Stimulated activated CD4-positive, alpha-beta T cell treated with anti-CD3 and anti-CD28 coated beads, Interleukin-12 subunit alpha, Interleukin-12 subunit beta, amount 100 ng/mL, for 4 hours (primary cell): ENCODE measurements at regions not wholly inside any gene's neighbourhood (a gene's known extent, or its start where the extent isn't known, plus 50 kb on each side); places are given as distances from the start of the nearest gene placed in this dataset.
A peak's percentile ranks its signal among the peaks of the same experiment; 100 is the strongest.
"Not testable (repeated sequence)": the region's sequence is repeated elsewhere in the genome, so short reads cannot be mapped to it uniquely, and the experiment has no call there.

Experiments used
- DNase-seq: peaks from one replicate; pipeline ENCODE4 v3.0.0-alpha.2; 2020

DNA sequence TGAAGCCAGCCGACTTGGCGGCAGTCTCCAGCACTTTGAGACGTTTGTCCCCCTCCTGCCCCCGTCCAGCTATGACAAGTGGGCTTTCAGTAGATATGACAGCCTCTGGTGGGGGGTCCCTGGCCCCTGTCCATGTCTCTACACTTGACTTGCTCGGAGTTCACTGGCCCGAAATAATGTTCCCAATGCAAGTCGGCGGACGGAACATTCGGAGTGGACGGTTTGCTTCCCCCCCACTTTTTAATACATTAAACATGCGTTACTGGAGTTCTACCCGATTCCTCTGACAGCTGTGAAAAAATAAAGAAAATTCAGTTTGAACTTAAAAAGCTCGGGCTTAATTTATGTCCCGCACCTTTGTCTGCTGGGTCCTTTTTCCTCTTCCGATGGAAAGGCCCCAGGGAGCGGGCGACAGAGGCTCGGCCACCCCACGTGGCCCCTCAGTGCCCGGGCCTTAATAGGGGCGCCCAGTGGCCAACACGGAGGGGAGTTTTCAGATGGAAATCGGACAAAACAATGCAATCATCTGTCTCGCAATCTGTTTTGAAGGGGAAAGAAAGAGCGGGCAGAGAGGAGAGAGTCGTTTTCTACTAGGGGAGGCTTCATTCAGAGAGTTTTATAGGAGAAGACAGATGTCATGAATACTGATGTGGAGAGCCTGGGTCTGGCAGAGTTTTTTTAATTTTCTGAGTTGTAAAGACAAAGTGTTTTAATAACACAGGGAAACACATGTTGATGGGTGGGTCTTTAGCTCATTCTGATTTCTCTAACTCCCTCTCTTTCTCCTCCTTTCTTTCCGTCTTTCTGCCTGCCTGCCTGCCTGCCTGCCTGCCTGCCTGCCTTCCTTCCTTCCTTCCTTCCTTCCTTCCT, 50.2 kb downstream of the SMIM38 start:
- DNase-seq = no peak

DNA sequence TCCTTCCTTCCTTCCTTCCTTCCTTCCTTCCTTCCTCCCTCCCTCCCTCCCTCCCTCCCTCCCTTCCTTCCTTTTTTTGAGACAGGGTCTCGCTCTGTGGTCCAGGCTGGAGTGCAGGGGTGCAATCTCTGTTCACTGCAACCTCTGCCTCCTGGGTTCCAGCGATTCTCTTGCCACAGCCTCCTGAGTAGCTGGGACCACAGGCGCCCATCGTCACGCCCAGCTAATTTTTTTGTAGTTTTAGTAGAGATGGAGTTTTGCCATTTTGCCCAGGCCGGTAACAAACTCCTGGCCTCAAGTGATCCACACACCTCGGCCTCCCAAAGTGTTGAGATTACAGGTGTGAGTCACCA, 50.9 kb downstream of the SMIM38 start:
- DNase-seq = not testable (repeated sequence)

DNA sequence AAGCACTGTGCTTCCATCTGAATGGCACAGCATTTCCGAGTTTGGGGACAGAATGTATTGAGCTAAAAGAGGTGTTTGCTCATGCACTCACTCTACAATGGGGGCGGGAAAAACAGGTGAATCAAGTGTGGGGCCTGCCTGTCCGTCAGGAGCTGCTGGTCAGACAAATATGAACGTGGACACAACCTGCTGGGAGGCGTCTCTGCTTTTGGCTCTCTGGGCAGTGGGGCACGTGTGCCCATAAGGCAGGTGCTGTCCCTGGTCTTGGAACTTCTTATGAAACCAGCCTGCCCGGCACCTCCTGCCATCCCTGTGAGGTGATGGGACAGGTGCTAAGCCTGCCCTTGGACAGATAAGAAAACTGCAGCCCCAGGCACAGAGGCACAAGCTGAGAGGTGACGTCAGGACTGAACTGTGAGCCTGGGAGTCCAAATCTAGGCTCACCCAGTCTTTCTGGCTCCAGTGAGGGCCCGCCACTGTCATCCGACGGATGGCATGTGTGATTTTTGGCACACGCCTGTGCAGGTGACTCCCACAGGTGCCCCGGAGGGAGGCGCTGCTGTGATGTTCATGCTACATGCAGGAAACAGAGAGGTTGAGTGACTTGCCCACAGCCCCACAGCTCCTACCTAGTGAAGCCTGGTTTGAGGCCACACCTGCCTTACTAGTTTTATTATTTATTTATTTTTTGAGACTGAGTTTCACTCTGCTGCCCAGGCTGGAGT, 51.6 kb downstream of the SMIM38 start:
- no peak for DNase-seq

DNA sequence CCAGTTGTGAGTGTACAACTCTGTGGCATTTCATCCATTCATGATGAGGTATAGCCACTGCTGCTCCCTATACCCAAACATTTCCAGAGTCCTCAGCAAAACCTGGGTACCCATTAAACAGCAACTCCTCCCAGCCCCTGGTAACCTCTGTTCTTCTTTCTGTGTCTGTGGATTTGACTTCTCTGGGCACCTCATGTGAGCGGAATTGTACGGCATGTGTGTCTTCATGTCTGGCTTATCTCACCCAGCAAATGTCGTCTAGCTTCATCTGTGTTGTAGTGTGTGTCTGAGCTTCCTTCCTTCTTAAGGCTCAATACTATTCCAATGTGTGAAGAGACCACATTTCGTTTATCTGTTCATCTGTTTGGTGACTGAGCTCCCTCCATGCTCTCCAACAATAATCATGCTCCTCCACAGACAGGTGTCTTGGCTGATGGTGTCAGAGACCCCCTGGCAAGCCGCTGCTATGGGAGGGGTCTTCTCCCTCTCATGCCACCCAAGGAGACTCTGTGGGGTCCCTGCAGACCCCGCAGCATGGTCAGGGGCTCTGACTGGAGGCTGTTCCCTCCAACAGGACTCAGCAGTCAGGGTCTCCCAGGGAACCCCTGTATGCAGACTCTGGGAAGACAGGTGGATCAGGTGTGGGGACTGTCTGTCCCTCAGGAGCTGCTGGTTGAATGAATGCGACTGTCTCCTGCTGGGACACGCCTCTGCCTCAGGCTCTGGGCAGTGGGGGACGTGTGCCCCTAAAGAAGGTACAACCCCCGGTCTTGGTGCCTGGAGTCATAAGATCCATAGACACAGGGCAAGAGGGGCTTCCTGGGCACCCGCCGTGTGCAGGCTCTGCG, 52.7 kb downstream of the SMIM38 start:
- no peak for DNase-seq

GRCh38 chr11:69209038-69209350, 53.3 kb downstream of the SMIM38 start:
- no peak for DNase-seq

- no peak for DNase-seq
These were observed 53.9 kb downstream of the SMIM38 start for GRCh38 chr11:69209421-69210309.

GRCh38 chr11:69210310-69211035, 54.7 kb downstream of the SMIM38 start:
- no peak for DNase-seq

DNA sequence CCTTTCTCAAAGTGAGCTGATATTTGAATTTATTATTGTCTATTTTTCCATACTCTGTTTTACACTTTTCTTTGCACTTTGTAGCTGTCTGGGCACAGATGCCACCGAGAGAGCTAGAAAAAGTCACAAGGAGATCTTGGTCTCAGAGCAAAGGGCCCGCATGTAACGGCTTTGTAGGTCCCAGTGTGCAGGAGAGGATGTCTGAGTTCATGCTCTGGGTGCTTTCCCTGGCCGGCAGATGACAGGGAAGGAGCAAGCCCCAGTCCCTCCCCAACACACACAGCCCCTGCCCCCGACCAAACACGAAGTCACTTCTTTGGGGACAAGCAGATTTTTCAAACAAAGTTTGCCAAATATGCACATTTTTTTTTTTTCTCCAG, 55.8 kb downstream of the SMIM38 start:
- no peak for DNase-seq

DNA sequence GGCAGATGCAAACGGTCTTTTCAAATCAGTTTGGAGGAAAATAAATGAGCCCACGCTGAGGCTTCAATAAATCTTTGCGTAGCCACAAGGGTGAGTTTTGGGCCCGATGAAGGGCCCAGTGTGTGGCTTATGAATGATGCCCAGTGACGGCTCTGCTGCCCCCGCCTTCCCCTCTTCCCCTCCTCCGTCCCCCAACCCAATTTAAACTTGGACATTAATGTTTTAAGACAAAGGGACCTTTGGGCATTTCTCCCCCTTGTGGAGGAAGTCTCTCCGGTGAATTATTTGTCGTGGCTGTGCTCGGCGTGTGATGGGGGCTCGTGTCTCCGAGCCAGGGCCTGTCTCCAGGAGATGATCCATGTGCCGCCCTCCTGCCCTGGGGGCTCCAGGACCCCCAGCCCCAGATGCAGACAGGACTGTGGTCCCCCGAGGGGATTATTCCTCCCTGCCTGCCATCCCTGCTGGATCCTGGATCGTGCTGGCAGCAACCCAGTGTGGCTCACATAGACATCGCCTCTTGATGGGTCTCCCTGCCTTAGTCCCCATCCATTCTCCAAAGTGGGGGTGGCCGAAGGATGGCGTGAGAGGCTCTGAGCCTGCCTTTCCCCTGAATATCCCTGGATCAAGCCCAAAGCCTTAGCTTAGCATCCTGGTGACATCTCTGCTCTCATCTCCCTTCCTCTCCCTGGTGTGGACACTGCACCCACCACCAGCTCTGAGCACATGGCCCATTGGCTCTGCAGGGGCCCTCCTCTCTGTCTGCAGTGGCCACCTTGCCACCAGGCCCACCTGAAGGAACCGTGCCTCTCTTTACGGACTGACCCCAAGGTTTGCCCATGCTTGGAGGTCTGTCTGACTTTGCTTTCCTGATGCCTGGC, 56.4 kb downstream of the SMIM38 start:
- no peak for DNase-seq

GRCh38 chr11:69212798-69213110, 57.0 kb downstream of the SMIM38 start:
- DNase-seq = no peak

GRCh38 chr11:69213316-69213715, 57.6 kb downstream of the SMIM38 start:
- DNase-seq = peak; percentile 21

GRCh38 chr11:69213964-69214363, 58.2 kb downstream of the SMIM38 start:
- no peak for DNase-seq

GRCh38 chr11:69215216-69215615, 59.5 kb downstream of the SMIM38 start:
- DNase-seq = no peak

- DNase-seq = no peak
These were observed 60.2 kb downstream of the SMIM38 start for GRCh38 chr11:69215784-69216415.

DNA sequence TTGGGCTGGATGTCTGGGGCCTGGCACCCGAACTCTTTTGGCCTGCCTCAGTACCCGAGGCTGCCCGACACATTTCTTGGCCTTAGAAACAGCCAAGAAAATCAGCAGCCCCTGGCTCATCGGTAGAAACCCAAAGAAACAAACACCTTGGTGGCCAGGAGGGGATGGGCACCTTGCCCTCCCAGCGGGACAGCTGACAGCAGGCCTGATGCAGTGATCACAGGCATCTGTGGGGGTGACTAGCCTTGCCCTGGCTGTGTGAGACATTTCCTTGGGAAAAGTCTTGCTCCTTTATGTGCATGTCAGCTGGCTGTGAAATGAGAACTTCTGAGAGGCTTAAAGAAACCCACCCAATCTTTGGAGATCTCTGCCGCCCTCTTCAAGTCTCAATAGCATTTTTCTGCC, 60.9 kb downstream of the SMIM38 start:
- no peak for DNase-seq

DNA sequence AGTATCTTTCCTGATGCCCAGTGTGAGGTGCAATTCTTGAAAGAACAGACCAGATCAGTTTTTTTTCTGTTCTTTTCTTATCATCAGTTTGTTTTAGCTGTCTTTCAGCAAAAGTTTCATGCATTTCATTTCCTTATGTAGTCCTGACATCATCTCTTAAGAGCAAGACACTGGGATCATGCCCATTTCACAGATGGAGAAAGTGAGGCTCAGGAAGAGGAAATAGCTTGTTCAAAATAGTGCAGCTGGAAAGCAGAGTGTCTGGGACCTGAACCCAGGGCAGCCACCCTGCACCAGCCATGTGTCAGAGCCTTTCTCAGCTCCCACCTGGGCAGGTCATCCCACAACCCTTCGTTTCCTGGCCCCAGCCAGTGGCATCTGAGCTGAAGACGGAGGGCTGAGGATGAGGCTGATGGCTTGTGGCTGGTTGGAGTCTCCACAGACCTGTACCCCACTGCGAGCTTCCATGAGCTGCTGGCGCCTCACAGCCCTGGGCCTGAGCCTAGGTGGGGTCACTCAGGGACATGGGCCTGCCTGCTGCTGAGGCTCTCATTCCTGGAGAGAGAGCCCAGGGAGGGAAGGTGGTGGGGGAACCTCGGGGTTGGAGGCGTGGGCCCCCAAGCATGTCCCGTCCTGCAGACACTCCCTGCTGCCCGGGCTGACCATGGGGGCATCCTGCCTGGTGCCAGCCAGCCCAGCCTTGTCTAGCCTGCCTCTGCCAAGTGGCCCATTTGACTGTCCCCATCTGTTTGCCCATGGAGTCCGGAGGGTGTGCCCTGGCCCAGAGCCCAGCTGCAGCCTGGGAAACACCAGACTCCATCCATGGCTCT, 61.8 kb downstream of the SMIM38 start:
- no peak for DNase-seq

- DNase-seq = no peak
These were observed 62.5 kb downstream of the SMIM38 start for GRCh38 chr11:69218271-69218682.

GRCh38 chr11:69218946-69219720, 63.4 kb downstream of the SMIM38 start:
- no peak for DNase-seq

DNA sequence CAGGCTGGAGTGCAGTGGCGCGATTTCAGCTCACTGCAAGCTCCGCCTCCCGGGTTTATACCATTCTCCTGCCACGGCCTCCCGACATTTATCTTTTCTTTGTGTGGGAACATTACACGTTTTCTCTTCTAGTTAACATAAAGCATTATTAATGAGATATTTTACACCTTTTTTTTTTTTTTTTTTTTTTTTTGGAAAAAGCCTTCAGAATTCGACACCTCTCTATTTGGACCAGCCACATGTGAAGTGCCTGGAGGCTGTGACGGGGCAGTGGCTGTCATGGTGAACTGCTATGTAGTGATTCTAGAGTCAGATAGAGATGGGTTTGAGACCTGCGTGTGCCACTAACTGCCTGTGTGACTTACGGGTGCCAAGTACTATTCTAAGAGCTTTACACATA, 64.3 kb downstream of the SMIM38 start:
- no peak for DNase-seq
